D721Med (cell line): ENCODE measurements at regions not wholly inside any gene's neighbourhood (a gene's known extent, or its start where the extent isn't known, plus 50 kb on each side); places are given as distances from the start of the nearest gene placed in this dataset.

Experiments
- DNase-seq: peaks from one replicate; pipeline ENCODE4 v3.0.0; 2011; ENCODE audit warnings: low spot score; ENCODE audit not compliant: insufficient read length
- FAIRE-seq: peaks from 2 replicates; lab custom pipeline; 2011; peaks lifted over from hg19 to GRCh38; lab: Jason Lieb, UNC
- TF ChIP-seq, protein P1 (sequence below): IDR thresholded peaks from 2 replicates; pipeline ENCODE4 v1.5.1; 2012; ENCODE audit warnings: mild to moderate bottlenecking, control low read depth; ENCODE audit not compliant: insufficient read depth; ENCODE audit errors: missing control alignments

GRCh38 chr10:23818484-23818883, 379.6 kb downstream of the OTUD1 start:
- FAIRE-seq (no peak), DNase-seq (no peak)
- TF ChIP-seq, protein P1, sequence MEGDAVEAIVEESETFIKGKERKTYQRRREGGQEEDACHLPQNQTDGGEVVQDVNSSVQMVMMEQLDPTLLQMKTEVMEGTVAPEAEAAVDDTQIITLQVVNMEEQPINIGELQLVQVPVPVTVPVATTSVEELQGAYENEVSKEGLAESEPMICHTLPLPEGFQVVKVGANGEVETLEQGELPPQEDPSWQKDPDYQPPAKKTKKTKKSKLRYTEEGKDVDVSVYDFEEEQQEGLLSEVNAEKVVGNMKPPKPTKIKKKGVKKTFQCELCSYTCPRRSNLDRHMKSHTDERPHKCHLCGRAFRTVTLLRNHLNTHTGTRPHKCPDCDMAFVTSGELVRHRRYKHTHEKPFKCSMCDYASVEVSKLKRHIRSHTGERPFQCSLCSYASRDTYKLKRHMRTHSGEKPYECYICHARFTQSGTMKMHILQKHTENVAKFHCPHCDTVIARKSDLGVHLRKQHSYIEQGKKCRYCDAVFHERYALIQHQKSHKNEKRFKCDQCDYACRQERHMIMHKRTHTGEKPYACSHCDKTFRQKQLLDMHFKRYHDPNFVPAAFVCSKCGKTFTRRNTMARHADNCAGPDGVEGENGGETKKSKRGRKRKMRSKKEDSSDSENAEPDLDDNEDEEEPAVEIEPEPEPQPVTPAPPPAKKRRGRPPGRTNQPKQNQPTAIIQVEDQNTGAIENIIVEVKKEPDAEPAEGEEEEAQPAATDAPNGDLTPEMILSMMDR = no peak

DNA sequence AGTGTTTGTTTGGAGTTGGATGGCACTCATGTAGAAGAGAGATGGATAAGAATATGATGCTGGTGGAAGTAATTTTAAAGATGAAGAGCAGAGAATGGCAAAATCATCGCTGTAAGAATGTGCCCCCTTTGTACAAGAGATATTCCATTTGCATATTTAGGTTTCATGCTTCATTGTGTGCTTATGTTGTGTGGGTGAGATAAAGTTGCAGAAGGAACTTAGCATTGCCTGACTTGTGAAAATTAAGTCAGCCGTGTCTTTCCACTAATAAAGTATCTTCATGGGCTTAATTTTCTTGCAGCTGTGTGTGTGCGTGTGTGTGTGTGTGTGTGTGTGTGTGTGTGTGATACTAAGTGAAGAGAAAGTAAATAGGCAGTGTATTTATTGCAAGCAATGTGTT, 381.9 kb downstream of the OTUD1 start:
- DNase-seq = no peak
- TF ChIP-seq, protein P1 = no peak
- FAIRE-seq = no peak

GRCh38 chr10:23824822-23825221, 384.1 kb upstream of the KIAA1217 start:
- FAIRE-seq (no peak), DNase-seq (no peak)
- TF ChIP-seq, protein P1 = no peak

DNA sequence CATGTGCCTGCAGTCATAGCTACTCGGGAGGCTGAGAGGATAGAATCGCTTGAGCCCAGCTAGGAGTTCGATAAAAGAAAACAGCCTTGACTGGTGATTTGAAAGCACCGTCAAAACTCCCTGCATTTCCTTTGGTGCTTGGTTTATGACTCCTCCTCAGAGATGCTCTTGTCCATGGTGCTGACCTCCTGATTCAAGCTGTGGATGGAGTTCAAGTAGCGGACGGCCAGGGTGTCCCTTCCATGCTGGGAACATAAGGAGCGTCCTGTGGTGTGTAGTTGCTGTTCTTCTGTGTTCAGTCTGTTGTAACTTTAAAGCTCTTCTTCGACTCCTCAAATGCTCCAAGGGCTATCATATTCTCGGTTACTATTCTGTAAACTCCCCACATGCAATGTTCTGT, 382.5 kb upstream of the KIAA1217 start:
- no peak for FAIRE-seq
- TF ChIP-seq, protein P1 = no peak
- no peak for DNase-seq

DNA sequence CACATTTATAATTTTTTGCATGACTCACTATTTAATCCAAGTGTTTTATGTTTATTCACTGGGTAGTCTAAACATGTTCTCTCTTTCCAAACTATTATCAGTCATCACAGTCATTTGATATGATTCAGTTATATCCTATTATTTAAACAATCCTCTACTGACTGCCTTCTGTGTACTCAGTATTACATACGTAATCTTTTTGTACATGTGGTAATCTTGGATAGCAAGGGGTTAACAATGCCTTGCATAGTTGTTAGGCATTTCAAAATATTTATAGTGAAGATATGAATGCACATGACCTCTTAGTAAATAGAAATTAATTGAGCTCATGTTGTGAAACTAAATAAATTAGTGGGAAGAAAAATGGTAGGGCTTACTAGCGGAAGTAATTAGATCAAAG, 379.4 kb upstream of the KIAA1217 start:
- DNase-seq (no peak), FAIRE-seq (no peak)
- TF ChIP-seq, protein P1 = no peak

DNA sequence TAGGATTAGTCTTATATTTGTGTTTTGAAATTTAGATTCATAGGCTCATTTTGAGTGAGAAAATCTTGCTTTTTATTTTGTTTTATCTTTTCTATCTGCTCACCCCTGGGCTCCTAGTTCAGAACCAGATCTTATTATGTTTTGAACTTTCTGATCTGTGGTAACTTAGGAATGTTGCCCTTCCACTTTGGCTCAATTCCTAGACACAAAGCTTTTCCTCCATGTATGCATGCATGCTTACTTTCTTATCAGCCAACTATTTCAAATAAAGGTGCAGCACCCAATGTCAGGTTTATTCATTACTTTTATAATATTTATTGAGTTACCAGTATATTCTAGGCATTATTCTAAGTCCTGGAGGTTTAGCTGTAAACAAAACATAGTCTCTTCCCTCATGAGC, 374.8 kb upstream of the KIAA1217 start:
- FAIRE-seq = no peak
- DNase-seq = no peak

DNA sequence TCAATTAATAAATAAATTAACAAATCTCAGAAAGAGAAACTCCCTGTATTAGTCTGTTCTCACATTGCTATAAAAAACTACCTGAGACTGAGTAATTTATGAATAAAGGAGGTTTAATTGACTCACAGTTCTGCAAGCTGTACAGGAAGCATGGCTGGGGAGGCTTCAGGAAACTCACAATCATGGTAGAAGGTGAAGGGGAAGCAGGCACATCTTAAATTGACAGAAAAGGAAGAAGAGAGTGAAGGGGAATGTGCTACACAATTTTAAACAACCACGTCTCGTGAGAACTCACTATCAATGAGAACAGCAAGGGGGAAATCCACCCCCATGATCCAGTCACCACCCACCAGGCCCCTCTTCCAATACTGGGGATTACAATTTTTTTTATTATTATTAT, 358.3 kb upstream of the KIAA1217 start:
- FAIRE-seq (no peak), DNase-seq (no peak)
- TF ChIP-seq, protein P1 = no peak

More for the DNA sequence above, 374.8 kb upstream of the KIAA1217 start:
- TF ChIP-seq, protein P1 = no peak
